DMS114 treated with DMSO at 0.1 percent for 48 hours (cell line): ENCODE measurements at regions not wholly inside any gene's neighbourhood (a gene's known extent, or its start where the extent isn't known, plus 50 kb on each side); places are given as distances from the start of the nearest gene placed in this dataset.
"Not testable (repeated sequence)": the region's sequence is repeated elsewhere in the genome, so short reads cannot be mapped to it uniquely, and the experiment has no call there.

Experiments
- DNase-seq: peaks from one replicate; lab custom pipeline; 2025; ENCODE audit not compliant: unreplicated experiment; lab: John Stamatoyannopoulos, UW

DNA sequence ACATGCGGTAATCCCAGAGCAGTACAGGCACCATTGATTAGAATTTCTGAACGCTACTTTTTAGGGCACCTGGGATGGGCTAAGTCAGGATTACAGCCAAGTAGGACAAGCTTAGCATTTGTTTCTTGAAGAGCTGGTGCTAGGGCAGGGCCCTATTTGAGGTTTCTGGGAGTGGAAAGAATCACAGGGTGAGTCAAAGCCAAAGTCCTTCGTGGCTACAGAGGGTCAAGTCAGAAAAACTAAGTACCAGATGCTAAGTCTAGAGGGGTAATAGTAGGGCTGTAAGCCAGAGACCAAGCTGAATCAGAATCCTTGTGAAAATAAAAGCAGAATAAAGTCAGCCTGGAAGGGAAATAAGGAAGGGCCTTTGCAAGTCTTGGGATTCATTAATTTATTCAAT lies 448.6 kb downstream of the ZIC3 start:
- DNase-seq = no peak

GRCh38 chrX:138018145-138018799 lies 452.3 kb downstream of the ZIC3 start:
- no peak for DNase-seq

DNA sequence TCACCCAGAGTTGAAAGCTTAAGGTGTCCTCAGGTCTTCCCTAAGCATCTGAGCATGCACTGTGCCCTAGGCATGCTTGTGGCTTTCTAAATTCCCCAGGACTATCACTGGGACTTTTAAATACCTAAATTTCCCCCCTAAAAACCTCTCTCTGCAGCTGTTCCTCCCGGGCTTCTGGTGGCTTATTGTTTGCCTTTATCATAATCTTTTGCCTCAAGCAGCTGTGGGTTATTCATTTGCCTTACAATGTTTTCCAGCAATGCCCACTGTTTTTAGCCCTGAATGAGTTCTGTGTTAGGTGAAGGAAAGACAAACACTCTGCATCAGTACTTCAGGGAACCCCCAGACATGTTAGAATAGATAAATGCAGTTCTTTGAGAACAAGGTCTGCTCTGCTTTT lies 455.0 kb downstream of the ZIC3 start:
- no peak for DNase-seq

- DNase-seq = no peak
These were observed 460.3 kb downstream of the ZIC3 start for GRCh38 chrX:138026211-138026610.

GRCh38 chrX:138031715-138032114 lies 465.8 kb downstream of the ZIC3 start:
- no peak for DNase-seq

GRCh38 chrX:138034136-138034535 lies 468.2 kb downstream of the ZIC3 start:
- DNase-seq = no peak

DNA sequence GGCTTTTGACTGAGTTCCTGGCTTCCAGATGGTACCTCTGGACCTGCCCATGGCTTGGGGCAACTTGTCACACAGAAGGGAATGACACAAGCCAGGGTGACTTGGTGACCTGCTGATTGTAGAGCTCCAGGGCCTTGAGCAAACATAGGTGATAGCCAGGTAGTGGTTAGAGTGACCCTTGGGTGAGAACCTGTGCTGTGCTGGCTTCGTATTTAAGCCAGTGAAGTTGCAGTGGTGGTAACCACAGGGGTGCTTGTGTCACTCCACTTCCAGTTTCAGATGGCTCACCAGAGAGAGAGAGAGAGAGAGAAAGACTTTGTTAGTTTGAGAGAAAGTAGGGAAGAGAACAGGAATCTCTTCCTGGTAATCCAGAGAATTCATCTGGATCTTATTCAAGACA lies 471.6 kb downstream of the ZIC3 start:
- DNase-seq = no peak

- no peak for DNase-seq
These were observed 492.0 kb downstream of the ZIC3 start for GRCh38 chrX:138057883-138058282.

DNA sequence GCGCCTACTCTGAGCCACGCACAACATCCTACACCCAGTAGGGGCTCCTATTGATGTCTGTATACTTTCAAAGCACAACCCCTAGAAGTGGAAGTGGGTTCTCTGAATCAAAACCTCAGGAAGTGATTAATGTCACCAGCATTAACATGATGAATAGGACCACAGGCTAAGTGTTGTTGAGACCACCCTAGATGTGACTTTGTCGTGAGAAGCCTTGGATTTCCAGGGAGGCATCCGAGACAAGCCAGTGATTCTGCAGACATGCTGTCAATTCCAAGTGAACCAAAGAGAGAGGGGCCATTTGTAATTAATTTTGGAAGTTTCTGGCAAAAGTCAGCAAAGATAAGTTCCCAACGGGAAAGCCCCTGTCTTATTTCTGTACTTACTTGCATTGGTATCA lies 493.0 kb downstream of the ZIC3 start:
- no peak for DNase-seq

DNA sequence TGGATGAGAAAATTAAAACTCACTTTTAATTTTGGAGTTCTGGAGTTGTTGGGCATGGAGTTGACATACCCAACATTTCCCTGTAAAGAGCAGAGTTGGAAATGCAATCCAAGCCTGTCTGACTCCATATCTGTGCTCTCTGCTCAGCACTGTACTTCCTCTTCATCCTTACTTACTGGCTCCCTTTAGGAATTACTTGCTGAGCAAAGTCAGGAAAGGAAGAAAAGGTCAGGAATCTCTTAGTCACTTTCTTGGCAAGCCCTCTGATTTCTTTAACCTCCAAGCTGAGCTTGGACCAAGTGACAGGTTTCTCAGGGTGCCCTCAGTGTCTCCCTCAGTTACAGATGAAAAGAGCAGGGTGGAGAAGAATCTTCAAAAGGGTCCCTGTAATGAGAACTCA lies 501.5 kb downstream of the ZIC3 start:
- no peak for DNase-seq

DNA sequence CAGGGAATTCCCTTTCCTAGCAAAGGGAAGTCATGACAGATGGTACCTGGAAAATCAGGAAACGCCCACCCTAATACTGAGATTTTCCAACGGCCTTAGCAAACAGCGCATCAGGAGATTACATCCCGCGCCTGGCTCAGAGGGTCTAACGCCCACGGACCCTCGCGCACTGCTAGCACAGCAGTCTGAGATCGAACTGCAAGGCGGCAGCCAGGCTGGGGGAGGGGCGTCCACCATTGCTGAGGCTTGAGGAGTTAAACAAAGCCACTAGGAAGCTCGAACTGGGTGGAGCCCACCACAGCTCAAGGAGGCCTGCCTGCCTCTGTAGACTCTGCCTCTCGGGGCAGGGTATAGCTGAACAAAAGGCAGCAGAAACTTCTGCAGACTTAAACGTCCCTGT lies 507.7 kb downstream of the ZIC3 start:
- no peak for DNase-seq

- no peak for DNase-seq
These were observed 516.3 kb downstream of the ZIC3 start for GRCh38 chrX:138082251-138082650.

DNA sequence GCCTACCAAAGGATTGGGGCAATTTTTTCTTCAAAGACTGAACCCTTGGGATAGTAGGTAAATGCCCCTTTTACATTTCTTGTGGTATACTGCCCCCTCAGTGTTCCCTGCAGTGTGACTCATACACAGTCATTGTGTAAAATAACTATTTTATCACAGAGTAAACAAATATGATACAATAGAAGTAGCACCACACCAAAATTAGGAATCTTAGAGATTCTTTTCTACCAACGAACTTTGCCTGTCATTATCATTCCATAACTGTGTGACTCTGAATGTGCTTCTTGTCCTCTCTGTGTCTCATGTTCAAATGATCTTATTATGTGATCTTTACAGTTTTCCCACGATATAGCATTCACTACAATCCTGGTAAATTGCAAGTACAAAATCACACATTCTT lies 517.0 kb downstream of the ZIC3 start:
- DNase-seq = no peak

- DNase-seq = not testable (repeated sequence)
These were observed 545.0 kb downstream of the ZIC3 start for GRCh38 chrX:138110910-138111309.

- DNase-seq = no peak
These were observed 561.4 kb downstream of the ZIC3 start for GRCh38 chrX:138127314-138127713.

DNA sequence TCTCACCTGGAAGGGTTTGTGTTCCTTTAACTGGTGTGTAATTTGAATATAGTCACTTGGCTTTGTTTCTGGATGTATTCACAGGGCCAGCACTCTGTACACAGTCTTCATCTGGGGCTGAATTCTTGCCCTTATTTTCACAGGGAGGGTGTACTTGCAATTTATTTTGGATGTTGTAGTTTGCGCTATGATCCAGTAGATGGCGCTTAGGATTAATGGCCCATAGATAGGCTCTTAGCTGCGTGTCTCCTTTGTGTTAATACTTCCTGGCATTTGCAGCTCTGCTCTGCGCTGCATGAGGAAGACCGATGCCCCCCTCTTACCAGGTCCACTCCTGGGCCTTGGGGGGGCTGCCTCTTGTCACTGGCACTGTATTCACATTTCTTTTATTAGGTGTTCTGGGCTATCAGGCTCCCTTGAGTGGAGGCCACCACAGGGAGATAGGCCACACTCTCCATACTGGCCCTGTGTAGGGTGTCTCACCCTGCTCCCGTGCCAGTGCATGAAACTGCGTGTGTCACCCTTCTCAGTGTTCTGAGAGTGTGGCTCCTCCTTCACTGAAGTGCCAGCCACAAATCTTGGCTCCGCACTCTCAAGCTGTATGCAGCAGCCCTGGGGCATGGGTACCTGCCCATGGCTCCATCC lies 562.2 kb downstream of the ZIC3 start:
- DNase-seq = peak; percentile 1

DNA sequence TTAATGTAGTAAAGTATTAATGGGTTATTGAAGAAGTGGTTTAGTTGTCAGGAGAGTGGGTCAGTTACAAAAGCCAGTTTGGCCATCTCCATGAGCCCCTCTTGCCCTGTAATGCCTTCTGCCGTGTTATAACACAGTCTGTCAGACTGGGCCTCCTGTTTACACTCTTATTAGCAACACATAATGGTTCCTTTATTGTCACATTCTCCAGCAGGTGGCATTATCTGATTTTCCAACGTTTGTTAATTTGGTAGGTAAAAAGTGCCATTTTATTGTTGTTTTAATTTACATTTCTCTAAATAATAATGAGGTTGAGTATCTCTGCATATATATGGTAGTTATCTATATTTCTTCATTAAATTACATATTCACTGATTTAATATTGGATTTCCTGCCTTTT lies 560.8 kb downstream of the FGF13 start:
- DNase-seq = no peak

- no peak for DNase-seq
These were observed 553.7 kb downstream of the FGF13 start for GRCh38 chrX:138157850-138158249.

- DNase-seq = no peak
These were observed 519.5 kb downstream of the FGF13 start for GRCh38 chrX:138191998-138192397.

GRCh38 chrX:138229718-138230117 lies 481.8 kb downstream of the FGF13 start:
- DNase-seq = no peak

- no peak for DNase-seq
These were observed 471.3 kb downstream of the FGF13 start for GRCh38 chrX:138240266-138240665.

DNA sequence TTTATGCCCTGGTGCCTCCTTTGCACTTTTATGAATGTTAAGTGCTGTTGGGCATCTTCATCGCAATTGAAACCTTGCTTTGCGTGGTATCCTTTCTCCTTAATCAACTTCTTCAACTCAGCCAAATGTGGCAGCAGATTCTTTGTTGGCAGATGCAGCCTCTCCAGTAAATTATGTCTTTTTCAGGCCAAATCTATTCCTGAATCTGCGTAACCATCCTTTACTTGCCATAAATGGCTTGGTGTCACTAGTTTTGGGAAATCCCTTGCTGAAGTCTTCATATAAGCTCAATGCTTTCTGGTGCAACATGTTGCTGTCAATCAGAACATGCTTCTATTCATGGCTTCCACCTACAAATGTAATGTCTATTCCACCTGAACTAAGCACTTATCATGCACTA lies 457.5 kb downstream of the FGF13 start:
- DNase-seq = no peak

DNA sequence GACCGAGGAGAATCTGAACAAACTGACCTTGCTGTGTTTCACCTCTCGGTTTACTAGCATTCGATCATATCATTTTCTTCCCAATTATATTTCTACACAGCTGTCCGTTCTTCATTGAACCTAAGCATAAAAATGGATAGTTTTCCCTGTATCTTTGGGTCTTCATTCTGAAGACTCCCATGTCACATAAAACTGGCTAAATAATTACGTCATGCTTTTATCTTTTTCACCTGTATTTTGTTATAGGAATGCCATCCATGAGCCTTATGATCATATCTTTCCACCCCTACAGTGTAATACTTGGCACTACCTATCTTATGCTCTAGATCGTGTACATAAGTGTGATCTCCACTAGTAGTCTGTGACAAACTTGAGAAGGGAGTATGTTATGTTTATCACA lies 456.1 kb downstream of the FGF13 start:
- no peak for DNase-seq
